ENCODE measurements at regions not wholly inside any gene's neighbourhood (a gene's known extent, or its start where the extent isn't known, plus 50 kb on each side); places are given as distances from the start of the nearest gene placed in this dataset.

DNA sequence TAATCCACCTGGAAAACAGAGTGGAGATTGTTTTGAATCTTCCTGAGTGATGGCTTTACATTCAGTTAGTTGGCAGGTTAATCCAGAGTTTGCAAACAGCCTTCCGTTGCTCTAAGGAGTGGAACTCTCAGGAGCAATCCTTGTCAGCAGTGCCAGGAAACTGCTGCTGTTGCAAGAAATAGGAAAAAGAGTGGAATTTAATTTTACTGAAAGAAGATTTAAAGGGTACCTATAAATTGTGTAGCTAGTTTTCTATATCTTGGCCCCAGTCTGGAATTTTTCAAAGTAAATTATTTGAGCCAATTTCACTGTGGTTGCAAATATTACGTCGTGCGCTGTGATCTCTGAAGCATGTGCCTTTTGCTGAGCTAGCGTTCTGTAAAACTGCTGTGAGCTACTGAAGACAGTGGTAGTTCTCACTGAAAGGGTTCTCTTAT, 55.5 kb upstream of the SLC5A12 start:
- Histone ChIP-seq H3K27ac (no peak overlapping the region), H3K4me3 (no peak overlapping the region), H3K9me3 (no peaks in the 10 kb centered on the region), H3K27me3 (no peaks in the 10 kb centered on the region), H3K36me3 (no peaks in the 10 kb centered on the region), H3K4me1 (peaks cover 0 to 6% (median 0%) of the 10 kb centered on the region in 9 donors)
- TF ChIP-seq, protein P1, sequence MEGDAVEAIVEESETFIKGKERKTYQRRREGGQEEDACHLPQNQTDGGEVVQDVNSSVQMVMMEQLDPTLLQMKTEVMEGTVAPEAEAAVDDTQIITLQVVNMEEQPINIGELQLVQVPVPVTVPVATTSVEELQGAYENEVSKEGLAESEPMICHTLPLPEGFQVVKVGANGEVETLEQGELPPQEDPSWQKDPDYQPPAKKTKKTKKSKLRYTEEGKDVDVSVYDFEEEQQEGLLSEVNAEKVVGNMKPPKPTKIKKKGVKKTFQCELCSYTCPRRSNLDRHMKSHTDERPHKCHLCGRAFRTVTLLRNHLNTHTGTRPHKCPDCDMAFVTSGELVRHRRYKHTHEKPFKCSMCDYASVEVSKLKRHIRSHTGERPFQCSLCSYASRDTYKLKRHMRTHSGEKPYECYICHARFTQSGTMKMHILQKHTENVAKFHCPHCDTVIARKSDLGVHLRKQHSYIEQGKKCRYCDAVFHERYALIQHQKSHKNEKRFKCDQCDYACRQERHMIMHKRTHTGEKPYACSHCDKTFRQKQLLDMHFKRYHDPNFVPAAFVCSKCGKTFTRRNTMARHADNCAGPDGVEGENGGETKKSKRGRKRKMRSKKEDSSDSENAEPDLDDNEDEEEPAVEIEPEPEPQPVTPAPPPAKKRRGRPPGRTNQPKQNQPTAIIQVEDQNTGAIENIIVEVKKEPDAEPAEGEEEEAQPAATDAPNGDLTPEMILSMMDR (IDR thresholded peaks at IDR 0.05), result no peak
- intact Hi-C loops (cut with DNase I), result no loop called here
- WGBS, 2 donors, result 60 to 69% methylated on average over 5 of the region's 5 CpGs
- no peak for DNase-seq
- peak in 1 of 8 donors; percentile 42 for ATAC-seq

DNA sequence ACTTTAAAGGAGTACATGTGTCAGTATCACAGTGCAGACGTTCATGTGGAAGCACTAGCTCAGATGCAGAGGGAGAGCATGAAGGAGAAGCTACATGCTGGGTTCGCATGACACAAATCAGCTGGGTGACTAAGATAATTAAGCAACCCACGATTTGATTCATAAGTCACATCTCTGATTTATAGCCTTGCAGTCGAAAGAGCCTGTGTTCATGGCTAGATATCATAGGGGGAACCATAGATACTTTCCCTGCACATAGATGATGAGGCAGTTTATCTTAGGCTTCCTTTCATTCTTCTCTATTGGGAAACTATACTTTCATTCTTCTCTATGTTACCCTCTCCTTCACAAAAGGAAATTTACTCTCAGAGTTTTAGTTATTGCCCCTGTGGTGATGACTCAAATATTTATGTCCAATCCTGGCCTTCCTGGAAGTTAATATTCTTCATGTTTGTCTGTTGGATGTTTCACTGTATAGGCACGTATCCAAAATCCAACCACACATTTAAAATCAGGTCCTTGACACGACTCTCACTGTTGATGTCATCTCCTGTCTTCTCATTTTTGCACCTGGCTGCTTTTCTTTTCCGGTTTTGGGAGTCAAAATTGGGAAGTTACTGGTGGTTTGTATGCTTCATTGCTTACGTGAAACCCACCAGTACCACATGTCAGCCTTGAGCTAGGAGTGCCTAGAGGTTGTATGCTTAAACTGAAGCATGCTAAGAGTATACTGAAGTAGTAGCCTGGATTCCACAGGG, 56.3 kb upstream of the SLC5A12 start:
- DNase-seq, result no peak
- Histone ChIP-seq H3K4me1 (peaks cover 0 to 6% (median 0%) of the 10 kb centered on the region in 9 donors), H3K36me3 (no peaks in the 10 kb centered on the region), H3K9me3 (no peaks in the 10 kb centered on the region), H3K27me3 (no peaks in the 10 kb centered on the region), H3K4me3 (no peak overlapping the region), H3K27ac (no peak overlapping the region)
- 61 to 68% methylated on average over 8 of the region's 8 CpGs for WGBS, 2 donors
- intact Hi-C loops (cut with DNase I), result no loop called here
- TF ChIP-seq, protein P1 (IDR thresholded peaks at IDR 0.05), result no peak
- peak in 1 of 8 donors; percentile 33 for ATAC-seq

DNA sequence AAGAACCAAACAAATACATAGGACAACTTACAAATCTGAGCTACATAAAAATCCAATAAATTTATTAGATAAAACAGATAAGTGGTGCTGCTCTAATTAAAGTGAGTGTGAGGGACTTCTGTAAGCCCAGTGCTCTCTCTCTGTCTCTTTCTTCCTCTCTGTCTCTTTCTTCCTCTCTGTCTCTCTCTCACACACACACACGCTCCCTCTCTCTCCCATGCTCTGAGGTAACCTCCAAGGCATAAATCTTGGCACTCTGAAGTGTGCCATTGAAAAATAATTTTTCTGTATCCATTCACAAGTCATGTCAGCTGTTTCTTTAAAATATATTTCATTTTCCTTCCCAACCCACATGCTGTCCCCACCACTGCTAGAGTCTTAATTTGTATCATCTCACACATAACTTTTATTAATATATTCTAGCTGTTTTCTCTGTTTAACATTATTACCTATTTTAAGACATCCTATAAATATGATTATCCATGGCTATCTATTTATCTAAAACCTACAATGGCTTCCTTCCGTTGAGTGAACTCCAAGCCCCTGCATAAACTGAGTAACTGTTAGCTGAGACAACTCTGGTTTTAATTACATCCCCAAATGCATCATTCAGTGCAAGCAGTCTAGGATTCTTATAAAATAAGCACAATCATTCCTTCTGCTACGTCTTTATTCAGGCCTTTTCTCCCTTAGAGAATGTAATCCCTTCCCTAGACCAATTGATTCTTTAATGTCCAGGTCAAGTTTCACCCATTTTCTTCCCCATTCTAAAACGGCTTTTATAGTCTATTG, 57.4 kb upstream of the SLC5A12 start:
- intact Hi-C loops (cut with DNase I), result no loop called here
- 79 to 85% methylated on average over 4 of the region's 4 CpGs for WGBS, 2 donors
- ATAC-seq, result no peak

More for the DNA sequence above, 57.4 kb upstream of the SLC5A12 start:
- Histone ChIP-seq H3K9me3 (peaks cover 0 to 10% (median 8%) of the 10 kb centered on the region in 11 donors), H3K4me1 (peaks cover 0 to 6% (median 0%) of the 10 kb centered on the region in 9 donors), H3K27ac (no peak overlapping the region), H3K27me3 (no peaks in the 10 kb centered on the region), H3K36me3 (no peaks in the 10 kb centered on the region), H3K4me3 (no peak overlapping the region)
- no peak for DNase-seq
- TF ChIP-seq, protein P1 (IDR thresholded peaks at IDR 0.05), result no peak
